ENCODE measurements at regions not wholly inside any gene's neighbourhood (a gene's known extent, or its start where the extent isn't known, plus 50 kb on each side); places are given as distances from the start of the nearest gene placed in this dataset.

DNA sequence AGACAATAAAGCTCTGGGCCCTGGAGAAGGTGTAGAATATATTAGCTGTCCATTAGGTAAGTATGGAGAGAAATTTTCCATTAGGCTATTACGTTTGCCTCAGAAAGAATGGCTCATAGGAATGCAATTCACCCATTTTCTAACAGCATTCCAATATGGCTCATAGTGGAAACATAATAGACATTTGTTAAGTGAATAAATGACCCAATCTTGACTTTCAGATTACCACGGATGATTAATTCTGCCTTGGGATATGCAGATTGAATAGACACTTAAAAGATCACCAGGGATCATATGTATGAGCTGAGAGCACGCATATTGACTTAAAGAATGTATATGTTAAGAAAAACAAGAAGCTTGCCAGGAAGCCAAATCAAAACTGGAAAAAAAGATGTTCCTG, 209.1 kb upstream of the CDYL start:
- TF ChIP-seq, protein P1, sequence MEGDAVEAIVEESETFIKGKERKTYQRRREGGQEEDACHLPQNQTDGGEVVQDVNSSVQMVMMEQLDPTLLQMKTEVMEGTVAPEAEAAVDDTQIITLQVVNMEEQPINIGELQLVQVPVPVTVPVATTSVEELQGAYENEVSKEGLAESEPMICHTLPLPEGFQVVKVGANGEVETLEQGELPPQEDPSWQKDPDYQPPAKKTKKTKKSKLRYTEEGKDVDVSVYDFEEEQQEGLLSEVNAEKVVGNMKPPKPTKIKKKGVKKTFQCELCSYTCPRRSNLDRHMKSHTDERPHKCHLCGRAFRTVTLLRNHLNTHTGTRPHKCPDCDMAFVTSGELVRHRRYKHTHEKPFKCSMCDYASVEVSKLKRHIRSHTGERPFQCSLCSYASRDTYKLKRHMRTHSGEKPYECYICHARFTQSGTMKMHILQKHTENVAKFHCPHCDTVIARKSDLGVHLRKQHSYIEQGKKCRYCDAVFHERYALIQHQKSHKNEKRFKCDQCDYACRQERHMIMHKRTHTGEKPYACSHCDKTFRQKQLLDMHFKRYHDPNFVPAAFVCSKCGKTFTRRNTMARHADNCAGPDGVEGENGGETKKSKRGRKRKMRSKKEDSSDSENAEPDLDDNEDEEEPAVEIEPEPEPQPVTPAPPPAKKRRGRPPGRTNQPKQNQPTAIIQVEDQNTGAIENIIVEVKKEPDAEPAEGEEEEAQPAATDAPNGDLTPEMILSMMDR (IDR thresholded peaks at IDR 0.05; ENCODE audit: low read depth, low read length) = no peak
- TF ChIP-seq EZH2phosphoT487 (IDR thresholded peaks at IDR 0.05; ENCODE audit: low read depth) = no peak
